ENCODE measurements at regions not wholly inside any gene's neighbourhood (a gene's known extent, or its start where the extent isn't known, plus 50 kb on each side); places are given as distances from the start of the nearest gene placed in this dataset.

GRCh38 chr13:106911627-106912026 lies 343.7 kb upstream of the ARGLU1 start:
- TF ChIP-seq TCF7 (CRISPR knock-in tag; IDR thresholded peaks at IDR 0.05; ENCODE audit: low read depth) (no peak), FOXJ3 (CRISPR knock-in tag; IDR thresholded peaks at IDR 0.05; ENCODE audit: borderline replicate concordance) (no peak), CTCF (IDR thresholded peaks at IDR 0.05) (no peak), USF2 (CRISPR knock-in tag; IDR thresholded peaks at IDR 0.05) (no peak), ZNF219 (CRISPR knock-in tag; IDR thresholded peaks at IDR 0.05; ENCODE audit: borderline replicate concordance) (no peak), CREB1 (CRISPR knock-in tag; IDR thresholded peaks at IDR 0.05) (no peak), MAX (CRISPR knock-in tag; IDR thresholded peaks at IDR 0.05) (no peak), TP53 (CRISPR knock-in tag; IDR thresholded peaks at IDR 0.05) (no peak), MXD4 (CRISPR knock-in tag; IDR thresholded peaks at IDR 0.05; ENCODE audit: borderline replicate concordance) (no peak)
